Sigmoid colon (tissue), 4 donors: ENCODE measurements at regions not wholly inside any gene's neighbourhood (a gene's known extent, or its start where the extent isn't known, plus 50 kb on each side); places are given as distances from the start of the nearest gene placed in this dataset.
"Not testable (repeated sequence)": the region's sequence is repeated elsewhere in the genome, so short reads cannot be mapped to it uniquely, and the experiment has no call there.

Source experiments
- CTCF ChIP-seq, 4 experiments: fragments of 450-650 bp in 3 of 4; fragments of 200-600 bp in 1 of 4; IDR thresholded peaks; one replicate each; pipeline ENCODE4 v1.5.1; 2016 to 2019; ENCODE audit warnings: antibody characterized with exemption in 4 of 4, mild to moderate bottlenecking in 3 of 4, moderate library complexity in 2 of 4
- EP300 ChIP-seq, 4 donors: sonication (generic); formaldehyde crosslinking; IDR thresholded peaks; one replicate each; pipeline ENCODE4 v1.6.1; 2017; ENCODE audit warnings: antibody characterized with exemption in 4 of 4
- POLR2A ChIP-seq, 2 donors: fragments of 450-650 bp; IDR thresholded peaks; one replicate each; pipeline ENCODE4 v1.6.1; 2016; ENCODE audit warnings: antibody characterized with exemption in 2 of 2, mild to moderate bottlenecking in 2 of 2, moderate library complexity in 2 of 2
- POLR2AphosphoS5 ChIP-seq, 4 donors: sonication (generic); formaldehyde crosslinking; IDR thresholded peaks; one replicate each; pipeline ENCODE4 v1.6.1; 2017; ENCODE audit warnings: antibody characterized with exemption in 4 of 4

DNA sequence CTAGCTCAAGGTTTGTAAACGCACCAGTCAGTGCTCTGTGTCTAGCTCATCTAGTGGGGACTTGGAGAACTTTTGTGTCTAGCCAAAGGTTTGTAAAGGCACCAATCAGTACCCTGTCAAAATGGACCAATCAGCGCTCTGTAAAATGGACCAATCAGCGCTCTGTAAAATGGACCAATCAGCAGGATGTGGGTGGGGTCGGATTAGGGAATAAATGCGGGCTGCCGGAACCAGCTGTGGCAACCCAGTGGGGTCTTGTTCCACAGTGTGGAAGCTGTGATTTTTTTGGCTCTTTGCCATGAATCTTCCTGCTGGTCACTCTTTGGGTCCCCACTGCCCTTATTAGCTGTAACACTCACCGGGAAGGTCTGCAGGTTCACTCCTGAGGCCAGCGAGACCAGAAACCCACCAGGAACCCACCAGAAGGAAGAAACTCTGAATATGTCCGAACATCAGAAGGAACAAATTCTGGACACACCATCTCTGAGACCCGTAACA lies 197.8 kb downstream of the SPP2 start:
- TF ChIP-seq POLR2A, CTCF, POLR2AphosphoS5, EP300 (IDR thresholded peaks at IDR 0.05): not testable (repeated sequence)
